ENCODE measurements at regions not wholly inside any gene's neighbourhood (a gene's known extent, or its start where the extent isn't known, plus 50 kb on each side); places are given as distances from the start of the nearest gene placed in this dataset.

DNA sequence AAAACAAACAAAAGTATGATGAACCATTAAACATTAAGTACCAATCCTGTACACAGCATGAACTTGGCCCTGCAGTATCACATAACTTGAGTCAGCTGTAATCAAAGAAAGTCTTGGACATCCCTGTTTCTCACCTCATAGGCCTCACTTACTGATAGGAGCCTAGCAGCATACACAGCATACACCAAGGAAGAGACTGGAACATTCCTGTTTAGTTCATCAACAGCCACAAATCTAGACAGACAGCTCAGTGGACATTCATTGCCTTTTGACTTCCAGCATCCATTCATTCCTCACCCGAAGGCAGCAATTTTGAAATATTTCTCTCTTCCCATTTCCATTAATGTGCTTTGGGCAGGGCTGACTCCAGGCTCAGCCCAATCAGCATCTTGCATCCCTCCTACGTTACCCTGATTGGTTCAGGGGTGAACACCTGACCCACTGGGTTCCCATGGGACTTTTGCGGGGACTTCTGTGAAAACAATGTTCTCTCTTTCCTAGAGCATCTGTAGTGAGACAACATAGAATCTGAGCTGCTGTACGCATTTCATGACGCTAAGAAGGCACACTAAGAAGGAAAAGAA lies 336.7 kb upstream of the ZFHX3 start (continued):
- TF ChIP-seq MTA2 (IDR thresholded peaks at IDR 0.05; ENCODE audit: low read depth) (no peak), NR2C1 (IDR thresholded peaks at IDR 0.05) (no peak), ZNF622 (IDR thresholded peaks at IDR 0.05) (no peak), CHD1 (IDR thresholded peaks at IDR 0.05; ENCODE audit: low read depth, low read length) (no peak), IRF4 (IDR thresholded peaks at IDR 0.05; ENCODE audit: low read depth, low read length) (no peak), SMC3 (IDR thresholded peaks at IDR 0.05; ENCODE audit: borderline replicate concordance, low read length) (no peak), RUNX3 (IDR thresholded peaks at IDR 0.05; ENCODE audit: low read length) (no peak)

- Histone ChIP-seq H3K4me3 (no peak overlapping the region), H3K4me2 (ENCODE audit: control insufficient read depth, insufficient read depth) (no peak overlapping the region), H3K27ac (ENCODE audit: control insufficient read depth, insufficient read depth) (no peak overlapping the region), H3K36me3 (ENCODE audit: control insufficient read depth in 2 of 2, insufficient read depth in 2 of 2, low read length in 1 of 2) (no peaks in the 10 kb centered on the region), H3K27me3 (replicated peaks in 1 of 2; ENCODE audit: control insufficient read depth in 2 of 2, insufficient read depth in 2 of 2, low read length in 1 of 2) (no peaks in the 10 kb centered on the region), H2AFZ (ENCODE audit: control insufficient read depth, low read depth, low read length) (no peak overlapping the region), H3K79me2 (ENCODE audit: control insufficient read depth, insufficient read depth, low read length) (no peaks in the 10 kb centered on the region), H3K9ac (ENCODE audit: control insufficient read depth, insufficient read depth, low read length) (no peak overlapping the region), H3K9me3 (replicated peaks; ENCODE audit: control insufficient read depth, insufficient read depth, low read length) (no peaks in the 10 kb centered on the region), H3K4me1 (ENCODE audit: control insufficient read depth, insufficient read depth, low read length) (no peaks in the 10 kb centered on the region), H4K20me1 (ENCODE audit: control insufficient read depth, insufficient read depth) (no peaks in the 10 kb centered on the region)
- in situ Hi-C loops (cut with MboI) (no loop called here), intact Hi-C loops (cut with micrococcal nuclease; ENCODE audit: unreplicated experiment) (no loop called here)
- ChIA-PET CTCF (no interaction called here), SMC1A (ENCODE audit: uncharacterized antibody, unreplicated experiment) (no interaction called here), RAD21 (ENCODE audit: unreplicated experiment) (no interaction called here), POLR2A (no interaction called here)
- 3% methylated on average over 3 of the region's 3 CpGs for WGBS (ENCODE audit: insufficient coverage, insufficient replicate concordance, low lambda C conversion rate, missing lambda C conversion rate)
- ATAC-seq (no peak), DNase-seq (ENCODE audit: low read depth, low spot score) (no peak), FAIRE-seq (no peak)
- no TSS peak for BruUV-seq (replicated peaks)
- TF ChIP-seq, protein P1, sequence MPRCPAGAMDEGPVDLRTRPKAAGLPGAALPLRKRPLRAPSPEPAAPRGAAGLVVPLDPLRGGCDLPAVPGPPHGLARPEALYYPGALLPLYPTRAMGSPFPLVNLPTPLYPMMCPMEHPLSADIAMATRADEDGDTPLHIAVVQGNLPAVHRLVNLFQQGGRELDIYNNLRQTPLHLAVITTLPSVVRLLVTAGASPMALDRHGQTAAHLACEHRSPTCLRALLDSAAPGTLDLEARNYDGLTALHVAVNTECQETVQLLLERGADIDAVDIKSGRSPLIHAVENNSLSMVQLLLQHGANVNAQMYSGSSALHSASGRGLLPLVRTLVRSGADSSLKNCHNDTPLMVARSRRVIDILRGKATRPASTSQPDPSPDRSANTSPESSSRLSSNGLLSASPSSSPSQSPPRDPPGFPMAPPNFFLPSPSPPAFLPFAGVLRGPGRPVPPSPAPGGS (IDR thresholded peaks at IDR 0.05; ENCODE audit: borderline replicate concordance, insufficient read depth, low read depth, low read length, poor library complexity, severe bottlenecking): no peak
- TF ChIP-seq NFYA (IDR thresholded peaks at IDR 0.05; ENCODE audit: borderline replicate concordance, low read depth, low read length) (no peak), RUNX3 (IDR thresholded peaks at IDR 0.05; ENCODE audit: low read length) (no peak), SPI1 (IDR thresholded peaks at IDR 0.05; ENCODE audit: borderline replicate concordance, insufficient read depth, low read depth, low read length) (no peak), PAX8 (IDR thresholded peaks at IDR 0.05) (no peak), NR2C2 (IDR thresholded peaks at IDR 0.05; ENCODE audit: borderline replicate concordance, control insufficient read depth, insufficient read length, low read depth) (no peak), BHLHE40 (IDR thresholded peaks at IDR 0.05; ENCODE audit: borderline replicate concordance in 1 of 2, low read depth in 2 of 2, low read length in 1 of 2) (no peak)
- TF ChIP-seq, protein P2, sequence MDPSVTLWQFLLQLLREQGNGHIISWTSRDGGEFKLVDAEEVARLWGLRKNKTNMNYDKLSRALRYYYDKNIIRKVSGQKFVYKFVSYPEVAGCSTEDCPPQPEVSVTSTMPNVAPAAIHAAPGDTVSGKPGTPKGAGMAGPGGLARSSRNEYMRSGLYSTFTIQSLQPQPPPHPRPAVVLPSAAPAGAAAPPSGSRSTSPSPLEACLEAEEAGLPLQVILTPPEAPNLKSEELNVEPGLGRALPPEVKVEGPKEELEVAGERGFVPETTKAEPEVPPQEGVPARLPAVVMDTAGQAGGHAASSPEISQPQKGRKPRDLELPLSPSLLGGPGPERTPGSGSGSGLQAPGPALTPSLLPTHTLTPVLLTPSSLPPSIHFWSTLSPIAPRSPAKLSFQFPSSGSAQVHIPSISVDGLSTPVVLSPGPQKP (IDR thresholded peaks at IDR 0.05; ENCODE audit: low read depth, low read length): no peak
- TF ChIP-seq, protein P3, sequence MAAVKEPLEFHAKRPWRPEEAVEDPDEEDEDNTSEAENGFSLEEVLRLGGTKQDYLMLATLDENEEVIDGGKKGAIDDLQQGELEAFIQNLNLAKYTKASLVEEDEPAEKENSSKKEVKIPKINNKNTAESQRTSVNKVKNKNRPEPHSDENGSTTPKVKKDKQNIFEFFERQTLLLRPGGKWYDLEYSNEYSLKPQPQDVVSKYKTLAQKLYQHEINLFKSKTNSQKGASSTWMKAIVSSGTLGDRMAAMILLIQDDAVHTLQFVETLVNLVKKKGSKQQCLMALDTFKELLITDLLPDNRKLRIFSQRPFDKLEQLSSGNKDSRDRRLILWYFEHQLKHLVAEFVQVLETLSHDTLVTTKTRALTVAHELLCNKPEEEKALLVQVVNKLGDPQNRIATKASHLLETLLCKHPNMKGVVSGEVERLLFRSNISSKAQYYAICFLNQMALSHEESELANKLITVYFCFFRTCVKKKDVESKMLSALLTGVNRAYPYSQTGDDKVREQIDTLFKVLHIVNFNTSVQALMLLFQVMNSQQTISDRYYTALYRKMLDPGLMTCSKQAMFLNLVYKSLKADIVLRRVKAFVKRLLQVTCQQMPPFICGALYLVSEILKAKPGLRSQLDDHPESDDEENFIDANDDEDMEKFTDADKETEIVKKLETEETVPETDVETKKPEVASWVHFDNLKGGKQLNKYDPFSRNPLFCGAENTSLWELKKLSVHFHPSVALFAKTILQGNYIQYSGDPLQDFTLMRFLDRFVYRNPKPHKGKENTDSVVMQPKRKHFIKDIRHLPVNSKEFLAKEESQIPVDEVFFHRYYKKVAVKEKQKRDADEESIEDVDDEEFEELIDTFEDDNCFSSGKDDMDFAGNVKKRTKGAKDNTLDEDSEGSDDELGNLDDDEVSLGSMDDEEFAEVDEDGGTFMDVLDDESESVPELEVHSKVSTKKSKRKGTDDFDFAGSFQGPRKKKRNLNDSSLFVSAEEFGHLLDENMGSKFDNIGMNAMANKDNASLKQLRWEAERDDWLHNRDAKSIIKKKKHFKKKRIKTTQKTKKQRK (IDR thresholded peaks at IDR 0.05; ENCODE audit: low read depth, low read length): no peak
Observed at GRCh38 chr16:73383988-73384365, 336.0 kb upstream of the ZFHX3 start.
